Neural cell (in vitro differentiated cells): ENCODE measurements at regions not wholly inside any gene's neighbourhood (a gene's known extent, or its start where the extent isn't known, plus 50 kb on each side); places are given as distances from the start of the nearest gene placed in this dataset.

Experiments used
- POLR2AphosphoS5 ChIP-seq: IDR thresholded peaks from 2 replicates; pipeline ENCODE4 v1.6.1; 2012
- TF ChIP-seq, protein P1 (sequence below): fragments of 450-650 bp; IDR thresholded peaks from 2 replicates; pipeline ENCODE4 v1.5.1; 2014; ENCODE audit warnings: antibody characterized with exemption, mild to moderate bottlenecking, moderate library complexity; ENCODE audit not compliant: poor library complexity, severe bottlenecking

- no peak for TF ChIP-seq POLR2AphosphoS5
- TF ChIP-seq, protein P1, sequence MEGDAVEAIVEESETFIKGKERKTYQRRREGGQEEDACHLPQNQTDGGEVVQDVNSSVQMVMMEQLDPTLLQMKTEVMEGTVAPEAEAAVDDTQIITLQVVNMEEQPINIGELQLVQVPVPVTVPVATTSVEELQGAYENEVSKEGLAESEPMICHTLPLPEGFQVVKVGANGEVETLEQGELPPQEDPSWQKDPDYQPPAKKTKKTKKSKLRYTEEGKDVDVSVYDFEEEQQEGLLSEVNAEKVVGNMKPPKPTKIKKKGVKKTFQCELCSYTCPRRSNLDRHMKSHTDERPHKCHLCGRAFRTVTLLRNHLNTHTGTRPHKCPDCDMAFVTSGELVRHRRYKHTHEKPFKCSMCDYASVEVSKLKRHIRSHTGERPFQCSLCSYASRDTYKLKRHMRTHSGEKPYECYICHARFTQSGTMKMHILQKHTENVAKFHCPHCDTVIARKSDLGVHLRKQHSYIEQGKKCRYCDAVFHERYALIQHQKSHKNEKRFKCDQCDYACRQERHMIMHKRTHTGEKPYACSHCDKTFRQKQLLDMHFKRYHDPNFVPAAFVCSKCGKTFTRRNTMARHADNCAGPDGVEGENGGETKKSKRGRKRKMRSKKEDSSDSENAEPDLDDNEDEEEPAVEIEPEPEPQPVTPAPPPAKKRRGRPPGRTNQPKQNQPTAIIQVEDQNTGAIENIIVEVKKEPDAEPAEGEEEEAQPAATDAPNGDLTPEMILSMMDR: no peak
Observed at GRCh38 chr12:107310621-107311020, 217.3 kb upstream of the CRY1 start.
